ENCODE measurements at regions not wholly inside any gene's neighbourhood (a gene's known extent, or its start where the extent isn't known, plus 50 kb on each side); places are given as distances from the start of the nearest gene placed in this dataset.

- peak; percentile 33 for DNase-seq
These were observed 245.9 kb upstream of the TOPAZ1 start for GRCh38 chr3:43995547-43996378.

DNA sequence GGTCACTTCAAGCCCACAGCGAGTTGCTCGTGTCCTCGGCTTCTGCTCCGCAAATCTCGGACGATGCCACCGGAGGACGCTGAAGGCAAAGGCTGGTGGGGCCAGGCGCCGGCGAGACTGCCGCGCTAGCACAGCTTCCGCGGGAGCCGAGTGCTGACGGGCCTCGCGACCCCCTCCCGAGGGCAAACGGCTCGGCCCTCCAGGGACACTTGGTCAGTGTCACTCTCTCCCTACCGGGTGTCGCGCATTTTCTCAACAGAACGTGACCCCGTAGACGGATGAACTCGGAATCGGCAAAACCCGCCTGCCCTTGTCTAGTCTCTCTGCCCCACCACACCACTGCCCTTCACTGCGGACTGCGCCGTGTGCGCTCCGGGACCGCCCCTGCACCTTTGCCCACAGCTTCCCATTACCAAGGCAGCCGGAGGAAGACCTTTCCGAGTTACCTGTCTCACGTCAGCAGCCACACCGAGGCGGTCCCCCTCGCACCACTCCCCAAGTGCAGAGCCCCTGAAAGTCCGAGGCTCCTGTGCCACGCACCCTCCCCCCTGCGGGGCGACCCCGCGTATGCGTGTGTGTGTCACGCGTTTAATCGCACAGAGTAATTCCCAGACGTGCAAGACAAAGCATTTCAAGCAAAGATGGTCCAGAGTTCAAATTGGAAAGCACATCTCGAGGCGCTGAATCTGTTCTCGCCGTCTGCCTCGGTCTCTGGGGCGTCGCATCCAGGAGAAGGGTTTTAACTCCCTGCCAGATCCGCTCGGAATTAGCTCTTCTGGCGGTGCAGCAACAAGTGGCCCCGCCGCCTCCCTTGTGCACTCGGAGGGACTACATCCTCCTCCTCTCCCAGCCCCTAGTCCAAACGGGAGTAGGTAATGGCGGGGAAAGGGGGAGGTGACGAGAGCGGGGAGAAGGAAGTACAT, 245.0 kb upstream of the TOPAZ1 start:
- DNase-seq, result peak; percentile 40

DNA sequence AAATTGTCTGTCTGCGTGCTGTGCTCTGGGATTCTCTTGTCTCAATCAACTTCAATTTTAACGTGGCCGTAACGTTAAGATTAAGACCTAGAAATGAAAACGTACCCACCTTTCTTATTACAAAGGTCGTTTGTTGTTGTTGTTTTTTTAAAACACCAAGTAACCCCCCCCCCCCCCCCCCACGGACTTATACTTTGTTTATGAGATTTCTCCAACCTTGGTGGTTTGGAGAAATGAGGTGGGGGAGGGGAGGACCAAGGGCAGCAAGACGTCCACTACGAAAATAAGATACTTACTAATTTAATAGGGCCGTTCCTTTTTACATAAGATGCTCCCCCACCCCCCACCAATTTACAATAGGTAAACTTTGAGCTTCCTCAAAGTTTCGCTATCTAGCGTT, 244.4 kb upstream of the TOPAZ1 start:
- no peak for DNase-seq

DNA sequence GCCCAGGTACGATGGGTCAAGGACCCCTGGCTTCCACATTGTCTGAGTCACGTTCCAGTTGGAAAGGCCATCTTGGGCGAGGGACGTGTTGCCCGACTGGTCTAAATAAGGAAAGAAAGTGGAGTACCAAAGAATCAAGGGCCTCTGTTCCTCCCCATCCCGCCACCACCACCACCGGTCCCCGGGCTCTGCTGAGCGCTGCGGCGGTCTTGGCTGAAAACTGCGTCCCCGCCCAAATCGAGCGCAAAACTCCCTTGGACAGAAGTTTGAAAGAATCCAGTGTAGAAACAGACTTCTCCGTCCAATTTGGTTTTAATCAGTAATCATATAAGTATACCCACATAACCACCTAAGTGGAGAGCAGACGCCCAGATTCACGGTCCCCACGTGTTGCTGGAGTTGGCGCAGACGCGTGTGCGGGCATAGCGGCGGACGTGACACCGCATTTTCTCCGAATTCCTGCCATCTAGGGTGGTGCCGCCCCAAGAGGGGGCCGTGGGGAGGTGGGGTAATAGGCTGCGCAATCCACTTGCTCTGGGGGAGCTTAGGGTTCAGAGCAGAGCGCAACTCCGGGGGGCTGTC, 243.8 kb upstream of the TOPAZ1 start:
- peak; percentile 43 for DNase-seq

DNA sequence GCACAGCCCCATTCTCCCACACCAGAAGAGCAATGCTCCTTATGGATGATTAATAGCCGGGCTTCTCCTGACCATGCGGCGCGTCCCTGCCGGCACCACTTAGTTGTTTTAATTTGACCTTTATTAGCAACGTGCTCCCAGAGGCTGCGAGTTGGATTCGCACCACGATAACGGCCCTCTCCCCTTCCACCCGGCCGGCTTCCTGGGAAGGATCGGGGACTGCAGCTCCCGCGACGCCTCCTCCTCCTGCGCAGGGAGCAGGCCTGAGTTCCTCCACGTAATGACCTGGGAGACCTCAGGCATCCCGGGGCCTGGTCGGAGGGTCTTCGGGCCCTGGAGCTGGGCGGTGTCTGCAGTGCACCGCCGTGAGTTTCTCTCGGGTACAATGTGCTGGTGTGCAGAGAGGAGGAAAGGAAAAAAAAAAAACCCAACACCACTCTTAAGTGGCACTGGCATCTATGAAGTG, 243.3 kb upstream of the TOPAZ1 start:
- no peak for DNase-seq

DNA sequence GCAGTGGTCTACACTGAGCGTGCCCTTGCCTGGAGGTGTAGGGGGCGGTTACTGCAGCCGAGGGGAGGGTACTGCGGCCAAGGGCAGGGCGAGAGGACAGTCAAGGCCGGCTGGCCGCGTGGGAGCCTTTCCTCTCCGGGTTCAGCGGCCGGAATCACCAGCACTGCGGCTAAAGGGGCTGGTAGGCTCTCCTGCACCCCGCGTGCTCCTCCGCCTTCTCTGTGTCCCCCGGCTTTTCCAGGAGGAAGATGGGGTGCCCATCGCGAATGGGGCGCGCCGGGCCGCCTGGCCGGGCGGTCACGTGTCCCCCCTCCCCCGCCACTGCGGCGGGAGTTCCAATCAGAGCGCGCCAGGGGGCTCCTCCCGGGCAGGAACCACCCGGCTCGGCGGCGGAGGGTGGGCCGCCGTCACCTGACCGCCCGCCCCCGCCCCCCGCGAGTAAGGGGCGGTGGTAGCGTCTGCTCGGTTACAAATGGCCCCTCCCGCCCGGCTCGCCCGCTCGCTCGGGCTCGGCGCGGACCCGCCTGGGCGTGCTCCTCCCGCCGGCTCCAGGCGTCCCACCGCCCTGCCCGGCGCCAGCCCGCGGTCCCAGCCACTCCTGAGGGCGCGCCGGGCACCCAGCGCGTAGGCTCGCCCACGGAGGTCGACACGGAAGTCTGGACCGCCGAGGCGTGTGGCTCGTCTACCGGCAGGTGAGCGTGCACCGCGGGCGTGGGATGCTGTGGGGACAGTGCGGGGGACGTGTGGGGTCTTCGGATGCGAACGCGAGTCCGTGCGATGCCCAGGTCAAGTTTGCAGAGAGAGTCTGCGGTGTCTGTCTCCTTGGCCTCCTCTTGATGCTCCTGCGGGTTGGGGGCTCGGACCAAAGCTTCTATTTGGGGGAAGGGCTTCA, 242.6 kb upstream of the TOPAZ1 start:
- no peak for DNase-seq

- no peak for DNase-seq
These were observed 241.9 kb upstream of the TOPAZ1 start for GRCh38 chr3:43999728-44000319.

- DNase-seq, result no peak
These were observed 241.1 kb upstream of the TOPAZ1 start for GRCh38 chr3:44000586-44000985.

- no peak for DNase-seq
These were observed 240.6 kb upstream of the TOPAZ1 start for GRCh38 chr3:44001072-44001471.

GRCh38 chr3:44003801-44004200, 237.9 kb upstream of the TOPAZ1 start:
- no peak for DNase-seq

DNA sequence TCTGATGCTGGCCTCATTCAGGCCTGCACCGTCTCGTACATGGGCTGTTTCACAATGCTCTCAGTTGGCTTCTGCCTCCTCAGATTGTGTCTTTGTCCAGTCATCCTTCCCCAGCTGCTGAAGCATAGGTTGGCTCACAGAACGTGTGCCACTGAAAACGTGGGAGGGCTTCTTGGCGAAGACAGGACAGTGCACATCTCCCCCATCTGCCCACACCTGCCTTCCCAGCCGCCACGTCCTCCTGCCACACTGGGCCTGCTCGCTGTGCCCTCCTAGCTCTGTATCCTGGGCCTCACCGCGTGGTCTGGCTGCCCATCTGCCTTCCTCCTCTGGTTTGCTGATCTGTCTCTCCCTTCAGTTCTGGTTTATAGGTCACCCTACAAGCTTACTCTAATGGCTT, 230.0 kb upstream of the TOPAZ1 start:
- no peak for DNase-seq

- no peak for DNase-seq
These were observed 229.4 kb upstream of the TOPAZ1 start for GRCh38 chr3:44012160-44012899.

- no peak for DNase-seq
These were observed 227.7 kb upstream of the TOPAZ1 start for GRCh38 chr3:44013967-44014366.

GRCh38 chr3:44015170-44015569, 226.5 kb upstream of the TOPAZ1 start:
- DNase-seq, result no peak

GRCh38 chr3:44016818-44017217, 224.9 kb upstream of the TOPAZ1 start:
- no peak for DNase-seq

DNA sequence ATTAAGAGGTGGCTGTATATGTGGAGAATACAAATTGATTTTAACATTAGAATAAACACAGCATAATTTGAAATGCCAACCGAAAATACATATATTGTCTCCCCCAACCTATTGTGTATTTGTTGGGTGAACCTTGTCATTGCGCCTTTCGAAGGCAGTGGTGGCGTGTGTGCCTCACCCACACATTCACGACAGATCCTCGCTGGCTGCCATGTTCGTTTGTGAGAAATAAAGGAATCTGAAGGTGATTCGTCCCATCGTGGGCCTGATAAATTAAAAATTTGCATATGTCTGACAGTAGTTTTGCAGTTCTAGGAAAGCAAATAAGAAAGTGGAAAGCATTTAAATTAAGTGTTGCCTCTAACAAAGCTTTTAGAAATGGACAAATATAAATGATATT, 222.8 kb upstream of the TOPAZ1 start:
- no peak for DNase-seq

DNA sequence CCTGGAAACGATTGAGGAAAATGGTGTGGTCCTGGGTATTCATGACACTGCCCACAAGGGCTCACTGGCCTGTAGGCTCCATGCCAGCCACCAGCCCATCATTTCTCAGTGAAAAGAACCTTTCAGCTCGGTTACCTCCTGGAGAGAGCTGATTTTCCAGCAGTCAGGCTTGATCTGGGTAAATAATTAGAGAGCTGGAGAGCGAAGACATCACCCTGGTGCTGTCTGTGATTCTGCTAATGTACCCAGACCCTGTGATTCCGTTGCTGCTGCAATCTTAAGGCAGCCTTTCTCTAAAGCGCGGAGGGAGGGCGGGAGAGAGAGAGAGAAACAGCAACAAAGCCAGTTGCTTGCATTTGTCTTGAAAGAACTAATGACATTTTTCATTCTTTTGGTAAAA, 221.9 kb upstream of the TOPAZ1 start:
- no peak for DNase-seq

DNA sequence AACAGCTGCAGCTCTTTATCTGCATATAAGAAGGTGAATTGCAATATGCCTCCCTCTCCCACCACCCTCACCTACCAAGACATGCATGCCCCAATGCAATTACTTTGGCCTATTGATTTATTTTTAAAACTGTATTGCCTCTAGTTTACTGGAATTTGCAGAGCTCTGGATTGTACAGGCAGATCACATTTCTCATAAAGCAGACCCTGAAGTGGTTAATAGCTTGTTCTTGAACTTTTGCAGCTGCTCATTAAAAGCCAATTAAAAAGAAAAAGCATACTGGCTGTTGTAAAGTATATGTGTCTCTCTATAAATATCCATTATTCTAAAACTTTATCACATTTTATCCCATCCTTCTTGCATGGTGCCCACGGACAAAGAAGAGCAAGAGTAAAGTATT, 221.5 kb upstream of the TOPAZ1 start:
- DNase-seq, result no peak

GRCh38 chr3:44021651-44022594, 219.8 kb upstream of the TOPAZ1 start:
- no peak for DNase-seq

GRCh38 chr3:44023961-44024593, 217.6 kb upstream of the TOPAZ1 start:
- DNase-seq, result no peak
